AG04450 (cell line): ENCODE measurements at regions not wholly inside any gene's neighbourhood (a gene's known extent, or its start where the extent isn't known, plus 50 kb on each side); places are given as distances from the start of the nearest gene placed in this dataset.

ENCODE experiments used
- CTCF ChIA-PET: fragments of 300-600, 350-600 bp; formaldehyde crosslinking; extraction: SDS; loops from one replicate; lab custom pipeline; 2022; ENCODE audit warnings: antibody characterized with exemption, inconsistent platforms; lab: Charles Lee
- POLR2A ChIA-PET: fragments of 350-600 bp; formaldehyde crosslinking; extraction: SDS; loops from one replicate; lab custom pipeline; 2021; ENCODE audit warnings: antibody characterized with exemption, inconsistent platforms; lab: Yijun Ruan, JAX
- DNase-seq: peaks from one replicate; pipeline ENCODE4 v3.0.0-alpha.2; 2011; ENCODE audit warnings: low read depth, low spot score
- H3K27ac ChIP-seq: one replicate; pipeline ENCODE4 v1.5.1; 2012; ENCODE audit warnings: low read depth, low read length, control low read depth
- H3K27me3 ChIP-seq: one replicate; pipeline ENCODE4 v1.6.0; 2012; ENCODE audit warnings: low read length; ENCODE audit not compliant: control insufficient read depth, insufficient read depth
- H3K4me3 ChIP-seq: 2 replicates; pipeline ENCODE4 v1.5.1; 2011; ENCODE audit warnings: mild to moderate bottlenecking, low read depth, low read length, control low read depth
- H3K9me3 ChIP-seq: 2 replicates; pipeline ENCODE4 v1.5.1; 2012; ENCODE audit warnings: low read length; ENCODE audit not compliant: control insufficient read depth, insufficient read depth
- TF ChIP-seq, protein P1 (sequence below): IDR thresholded peaks from 2 replicates; pipeline ENCODE4 v1.5.1; 2011; ENCODE audit warnings: low read depth, low read length, control low read depth, inconsistent platforms

DNA sequence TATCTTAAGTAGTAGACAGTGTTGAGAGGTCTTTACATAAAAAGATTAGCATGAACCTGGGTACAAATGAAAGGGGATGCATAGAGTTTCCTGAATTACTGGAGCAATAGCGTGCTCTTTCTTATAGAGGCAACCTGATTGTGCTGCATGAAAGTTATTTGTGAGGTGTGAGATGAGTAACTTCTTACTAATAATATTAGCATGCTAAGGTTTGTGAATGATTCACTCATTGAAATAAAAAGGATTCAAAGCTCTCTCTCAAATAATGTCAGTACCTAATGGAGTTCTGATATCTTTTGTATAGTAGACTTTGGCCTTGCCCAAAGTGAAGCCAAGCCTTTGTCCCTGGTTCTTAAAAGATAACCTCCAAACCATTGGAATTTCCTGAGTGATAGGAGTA, 131.0 kb upstream of the CXXC4 start:
- Histone ChIP-seq H3K4me3 (no peak overlapping the region), H3K9me3 (no peaks in the 10 kb centered on the region), H3K27ac (no peak overlapping the region), H3K27me3 (no peaks in the 10 kb centered on the region)
- POLR2A ChIA-PET, result no interaction called here
- CTCF ChIA-PET, result no interaction called here
- TF ChIP-seq, protein P1, sequence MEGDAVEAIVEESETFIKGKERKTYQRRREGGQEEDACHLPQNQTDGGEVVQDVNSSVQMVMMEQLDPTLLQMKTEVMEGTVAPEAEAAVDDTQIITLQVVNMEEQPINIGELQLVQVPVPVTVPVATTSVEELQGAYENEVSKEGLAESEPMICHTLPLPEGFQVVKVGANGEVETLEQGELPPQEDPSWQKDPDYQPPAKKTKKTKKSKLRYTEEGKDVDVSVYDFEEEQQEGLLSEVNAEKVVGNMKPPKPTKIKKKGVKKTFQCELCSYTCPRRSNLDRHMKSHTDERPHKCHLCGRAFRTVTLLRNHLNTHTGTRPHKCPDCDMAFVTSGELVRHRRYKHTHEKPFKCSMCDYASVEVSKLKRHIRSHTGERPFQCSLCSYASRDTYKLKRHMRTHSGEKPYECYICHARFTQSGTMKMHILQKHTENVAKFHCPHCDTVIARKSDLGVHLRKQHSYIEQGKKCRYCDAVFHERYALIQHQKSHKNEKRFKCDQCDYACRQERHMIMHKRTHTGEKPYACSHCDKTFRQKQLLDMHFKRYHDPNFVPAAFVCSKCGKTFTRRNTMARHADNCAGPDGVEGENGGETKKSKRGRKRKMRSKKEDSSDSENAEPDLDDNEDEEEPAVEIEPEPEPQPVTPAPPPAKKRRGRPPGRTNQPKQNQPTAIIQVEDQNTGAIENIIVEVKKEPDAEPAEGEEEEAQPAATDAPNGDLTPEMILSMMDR, result no peak
- DNase-seq, result no peak

DNA sequence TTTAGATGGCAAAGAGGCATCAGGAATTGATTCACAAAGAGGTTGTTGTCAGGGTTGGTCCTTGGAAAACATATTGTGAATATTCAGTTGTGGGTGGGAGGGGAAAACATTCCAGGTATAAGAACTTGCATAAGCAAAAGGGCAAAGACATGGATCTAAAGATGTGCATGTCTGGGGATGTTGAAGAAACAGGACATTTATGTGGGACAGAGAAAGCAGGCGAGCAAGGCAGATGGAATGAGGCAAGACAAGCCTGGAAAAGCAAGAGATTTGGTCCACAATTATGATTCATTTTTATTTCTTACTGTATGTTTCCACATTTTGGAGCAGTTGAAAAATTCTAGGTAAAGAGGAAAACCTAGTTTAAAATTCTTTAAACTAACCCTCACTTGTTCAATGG, 134.9 kb upstream of the CXXC4 start:
- Histone ChIP-seq H3K27ac (no peak overlapping the region), H3K4me3 (no peak overlapping the region), H3K27me3 (no peaks in the 10 kb centered on the region), H3K9me3 (no peaks in the 10 kb centered on the region)
- TF ChIP-seq, protein P1, result no peak
- ChIA-PET POLR2A (no interaction called here), CTCF (no interaction called here)
- no peak for DNase-seq

DNA sequence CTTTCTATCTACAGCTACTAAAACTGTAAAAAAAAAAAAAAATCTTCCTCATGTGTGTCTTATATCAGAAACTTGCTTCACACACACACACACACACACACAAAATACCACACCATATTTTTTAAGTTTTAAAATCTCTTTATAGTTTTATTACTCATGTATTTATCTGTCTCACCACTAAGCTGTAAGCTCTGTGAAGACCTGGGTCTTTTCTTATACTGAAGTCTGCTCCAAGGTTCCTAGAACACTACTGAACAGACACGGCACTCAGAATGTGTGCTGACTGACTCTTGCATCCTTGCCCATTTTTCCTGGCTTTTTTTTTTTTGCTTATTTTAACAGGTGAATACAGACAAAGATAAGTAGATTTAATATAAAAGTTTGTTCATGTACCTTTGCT, 135.6 kb upstream of the CXXC4 start:
- Histone ChIP-seq H3K27me3 (no peaks in the 10 kb centered on the region), H3K4me3 (no peak overlapping the region), H3K27ac (no peak overlapping the region), H3K9me3 (no peaks in the 10 kb centered on the region)
- POLR2A ChIA-PET, result no interaction called here
- CTCF ChIA-PET, result no interaction called here
- TF ChIP-seq, protein P1, result no peak
- no peak for DNase-seq

DNA sequence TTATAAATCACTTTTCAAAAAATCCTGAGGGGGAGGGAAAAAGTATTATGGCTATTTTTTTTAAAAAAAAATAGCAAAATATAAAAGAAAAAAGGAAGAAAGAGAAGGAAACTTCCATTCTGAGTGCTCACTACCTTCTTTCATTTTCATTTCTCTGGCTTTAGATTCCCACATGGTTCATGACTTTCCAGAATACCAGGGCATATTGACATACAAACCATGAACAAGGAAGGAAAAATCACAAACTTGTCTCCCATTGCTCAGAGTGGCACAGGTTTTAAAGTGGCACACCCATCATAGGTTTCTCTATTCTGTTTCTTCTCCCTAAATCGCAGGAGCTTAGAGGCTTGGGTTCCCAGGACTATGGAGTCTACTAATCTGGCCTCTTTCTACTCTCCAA, 136.3 kb upstream of the CXXC4 start:
- CTCF ChIA-PET, result no interaction called here
- Histone ChIP-seq H3K4me3 (no peak overlapping the region), H3K9me3 (no peaks in the 10 kb centered on the region), H3K27ac (no peak overlapping the region), H3K27me3 (no peaks in the 10 kb centered on the region)
- DNase-seq, result no peak
- POLR2A ChIA-PET, result no interaction called here
- TF ChIP-seq, protein P1, result no peak

DNA sequence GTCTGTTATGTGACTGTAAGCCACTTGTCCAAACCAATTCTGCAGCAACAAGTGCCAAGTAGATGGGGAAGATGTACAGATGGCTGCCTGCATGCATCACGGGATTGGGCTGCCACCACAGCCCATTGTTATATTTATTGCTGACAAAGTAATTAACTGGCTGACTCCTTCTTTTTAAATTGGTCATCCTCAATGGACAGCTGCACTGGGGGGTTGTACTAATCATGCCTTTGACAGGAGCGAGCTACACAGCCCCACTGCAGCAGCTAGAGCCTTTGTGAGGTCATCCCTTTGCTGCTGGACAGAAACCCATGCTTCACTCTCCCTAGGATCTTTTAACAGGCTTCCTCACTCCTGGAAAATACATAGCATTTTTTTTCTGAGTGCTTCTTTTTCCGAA, 146.7 kb upstream of the CXXC4 start:
- Histone ChIP-seq H3K9me3 (no peaks in the 10 kb centered on the region), H3K4me3 (no peak overlapping the region), H3K27ac (no peak overlapping the region), H3K27me3 (no peaks in the 10 kb centered on the region)
- ChIA-PET POLR2A (no interaction called here), CTCF (no interaction called here)
- TF ChIP-seq, protein P1, result no peak
- no peak for DNase-seq
